ENCODE measurements at regions not wholly inside any gene's neighbourhood (a gene's known extent, or its start where the extent isn't known, plus 50 kb on each side); places are given as distances from the start of the nearest gene placed in this dataset.

- Histone ChIP-seq H3K4me3 (replicated peaks in 1 of 2; ENCODE audit: low read depth in 1 of 2, low read length in 2 of 2) (no peak overlapping the region), H3K4me1 (ENCODE audit: control insufficient read depth in 1 of 2, insufficient read depth in 2 of 2, low read length in 2 of 2) (no peaks in the 10 kb centered on the region), H4K20me1 (ENCODE audit: insufficient read depth) (no peaks in the 10 kb centered on the region), H3K27ac (ENCODE audit: low read depth, low read length) (no peak overlapping the region), H3K9me2 (ENCODE audit: insufficient read depth) (no peaks in the 10 kb centered on the region), H2AFZ (ENCODE audit: low read depth, low read length, poor library complexity, severe bottlenecking) (no peak overlapping the region), H3K9ac (ENCODE audit: low read length) (no peak overlapping the region), H3K36me3 (ENCODE audit: control insufficient read depth in 1 of 2, insufficient read depth in 2 of 2, low read length in 2 of 2) (no peaks in the 10 kb centered on the region), H3K9me3 (ENCODE audit: control insufficient read depth in 1 of 2, insufficient read depth in 1 of 2, low read depth in 1 of 2, low read length in 2 of 2) (no peaks in the 10 kb centered on the region), H3K79me2 (ENCODE audit: insufficient read depth, low read length) (no peaks in the 10 kb centered on the region), H3K4me2 (ENCODE audit: low read length) (no peak overlapping the region), H3K27me3 (ENCODE audit: insufficient read depth, low read length) (no peaks in the 10 kb centered on the region)
- CTCF ChIA-PET: no interaction called here
- ATAC-seq: no peak
- intact Hi-C loops (cut with micrococcal nuclease): no loop called here
- no TSS peak for BruUV-seq (replicated peaks)
- no peak for TF ChIP-seq JUND (IDR thresholded peaks at IDR 0.05)
- TF ChIP-seq SP1 (IDR thresholded peaks at IDR 0.05; ENCODE audit: low read depth): no peak
- no peak for TF ChIP-seq TCF7L2 (IDR thresholded peaks at IDR 0.05; ENCODE audit: borderline replicate concordance, extremely low read depth, insufficient read depth, insufficient read length)
- no peak for TF ChIP-seq SIN3A (IDR thresholded peaks at IDR 0.05; ENCODE audit: low read depth)
- no peak for TF ChIP-seq POLR2AphosphoS5 (IDR thresholded peaks at IDR 0.05; ENCODE audit: low read depth, low read length)
- no peak for TF ChIP-seq RAD21 (IDR thresholded peaks at IDR 0.05; ENCODE audit: low read depth)
- TF ChIP-seq ZFX (IDR thresholded peaks at IDR 0.05): no peak
- TF ChIP-seq ZNF274 (IDR thresholded peaks at IDR 0.05; ENCODE audit: low read depth, low read length): no peak
- no peak for TF ChIP-seq MAX (IDR thresholded peaks at IDR 0.05)
- no peak for TF ChIP-seq CEBPB (IDR thresholded peaks at IDR 0.05; ENCODE audit: low read depth)
- no peak for TF ChIP-seq SRF (IDR thresholded peaks at IDR 0.05; ENCODE audit: low read depth)
- no peak for TF ChIP-seq CBX3 (IDR thresholded peaks at IDR 0.05; ENCODE audit: low read depth)
- no peak for TF ChIP-seq CTCF (IDR thresholded peaks at IDR 0.05 in 2 of 3, conservative IDR thresholded peaks at IDR 0.05 in 1 of 3; ENCODE audit: borderline replicate concordance in 1 of 3, insufficient read depth in 1 of 3, low read depth in 2 of 3, low read length in 2 of 3)
- TF ChIP-seq REST (IDR thresholded peaks at IDR 0.05; ENCODE audit: low read depth): no peak
- TF ChIP-seq EZH2 (IDR thresholded peaks at IDR 0.05): no peak
- no peak for TF ChIP-seq EZH2phosphoT487 (IDR thresholded peaks at IDR 0.05; ENCODE audit: borderline replicate concordance)
- DNase-seq (ENCODE audit: low read depth, low spot score): no peak
- RAD21 ChIA-PET (ENCODE audit: low non-redundant PET in 1 of 2, low total read pairs in 2 of 2, uncharacterized antibody in 2 of 2, unreplicated experiment in 2 of 2): no interaction called here
- POLR2A ChIA-PET: no interaction called here
Measured at GRCh38 chr11:109165035-109165434, 257.0 kb upstream of the C11orf87 start.
